HG02623 (cell line): ENCODE measurements at regions not wholly inside any gene's neighbourhood (a gene's known extent, or its start where the extent isn't known, plus 50 kb on each side); places are given as distances from the start of the nearest gene placed in this dataset.
"Not testable (repeated sequence)": the region's sequence is repeated elsewhere in the genome, so short reads cannot be mapped to it uniquely, and the experiment has no call there.

Source experiments
- ATAC-seq: cut with Tn5 transposase; IDR thresholded peaks from one replicate; pipeline ENCODE4 v1.9.1; 2021; ENCODE audit warnings: moderate library complexity; ENCODE audit not compliant: unreplicated experiment

- no peak for ATAC-seq
Observed at GRCh38 chr11:15825976-15826650, 530.2 kb downstream of the SOX6 start.

GRCh38 chr11:15826826-15827225 lies 529.5 kb downstream of the SOX6 start:
- no peak for ATAC-seq

- ATAC-seq: no peak
Observed at GRCh38 chr11:15828215-15828853, 528.0 kb downstream of the SOX6 start.

DNA sequence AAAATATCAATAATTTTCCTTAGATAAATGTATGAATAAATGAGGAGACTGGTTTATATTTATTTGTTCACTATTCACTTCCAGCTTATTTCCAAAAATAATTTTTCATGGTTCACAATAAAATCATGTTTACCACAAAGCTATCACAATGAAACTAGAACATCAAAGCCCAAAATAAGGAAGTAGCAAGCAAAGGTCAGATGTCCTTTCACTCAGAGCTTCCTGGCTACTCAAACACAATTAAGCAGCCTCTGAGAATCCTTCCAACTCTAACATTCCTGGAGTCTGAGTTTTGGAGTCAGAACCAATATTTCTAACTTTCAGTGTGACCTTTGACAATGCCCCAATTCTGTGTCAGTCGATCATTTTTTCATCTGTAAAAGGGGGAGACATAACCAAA lies 527.0 kb downstream of the SOX6 start:
- no peak for ATAC-seq

- ATAC-seq: no peak
Observed at GRCh38 chr11:15830741-15831428, 525.5 kb downstream of the SOX6 start.

- ATAC-seq: no peak
Observed at GRCh38 chr11:15835788-15836411, 520.4 kb downstream of the SOX6 start.

DNA sequence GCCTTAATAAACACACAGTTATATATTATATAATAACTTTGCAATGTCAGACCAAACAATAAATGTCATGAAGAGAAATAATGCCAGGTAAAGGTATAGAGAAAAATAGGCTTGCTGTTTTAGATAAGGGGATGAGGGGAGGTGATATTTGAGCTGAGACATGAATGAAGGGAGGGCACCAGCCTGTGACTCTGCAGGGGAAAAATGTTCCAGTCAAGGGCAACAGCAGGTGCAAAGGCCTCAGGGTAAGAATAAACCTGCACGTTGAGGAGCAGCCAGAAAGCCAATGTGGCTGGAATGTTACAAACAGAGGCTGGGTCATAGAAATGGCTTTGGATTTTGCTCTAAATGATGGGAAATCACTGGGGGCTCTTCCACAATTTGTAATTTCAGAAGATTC lies 519.6 kb downstream of the SOX6 start:
- no peak for ATAC-seq

DNA sequence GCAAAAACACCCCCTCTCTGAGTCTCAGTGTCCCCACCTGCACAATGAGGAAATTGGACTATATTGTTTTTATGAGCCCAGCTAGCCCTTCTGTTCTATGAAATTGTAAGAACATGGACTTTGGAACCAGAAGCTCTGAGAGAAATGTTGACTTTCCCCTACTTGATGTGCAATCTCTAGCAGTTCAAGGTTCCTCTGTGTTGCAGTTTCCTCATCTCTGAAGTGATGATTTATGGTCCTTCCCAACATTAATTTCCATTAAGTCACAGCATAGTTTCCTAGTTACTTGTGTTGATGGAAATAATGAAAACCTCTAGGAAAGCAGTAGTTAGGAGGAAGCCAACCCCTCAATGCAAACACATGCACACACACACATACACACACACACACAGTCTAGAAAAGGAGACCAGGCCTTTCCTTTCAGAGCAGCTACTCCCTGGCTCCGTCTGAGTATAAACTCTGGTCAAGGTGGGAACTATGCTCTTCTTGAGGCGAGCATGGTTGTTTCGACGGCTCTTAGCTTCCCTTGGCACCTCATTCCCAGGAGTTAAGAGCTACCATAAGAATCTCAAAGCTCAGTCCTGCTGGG lies 518.4 kb downstream of the SOX6 start:
- no peak for ATAC-seq

- no peak for ATAC-seq
Observed at GRCh38 chr11:15839061-15839460, 517.3 kb downstream of the SOX6 start.

GRCh38 chr11:15840966-15841365 lies 515.4 kb downstream of the SOX6 start:
- no peak for ATAC-seq

- ATAC-seq: no peak
Observed at GRCh38 chr11:15841931-15842740, 514.2 kb downstream of the SOX6 start.

GRCh38 chr11:15843309-15843872 lies 513.0 kb downstream of the SOX6 start:
- no peak for ATAC-seq

GRCh38 chr11:15845261-15845660 lies 511.1 kb downstream of the SOX6 start:
- no peak for ATAC-seq

- ATAC-seq: no peak
Observed at GRCh38 chr11:15848631-15849168, 507.6 kb downstream of the SOX6 start.

- ATAC-seq: no peak
Observed at GRCh38 chr11:15849257-15849656, 507.1 kb downstream of the SOX6 start.

DNA sequence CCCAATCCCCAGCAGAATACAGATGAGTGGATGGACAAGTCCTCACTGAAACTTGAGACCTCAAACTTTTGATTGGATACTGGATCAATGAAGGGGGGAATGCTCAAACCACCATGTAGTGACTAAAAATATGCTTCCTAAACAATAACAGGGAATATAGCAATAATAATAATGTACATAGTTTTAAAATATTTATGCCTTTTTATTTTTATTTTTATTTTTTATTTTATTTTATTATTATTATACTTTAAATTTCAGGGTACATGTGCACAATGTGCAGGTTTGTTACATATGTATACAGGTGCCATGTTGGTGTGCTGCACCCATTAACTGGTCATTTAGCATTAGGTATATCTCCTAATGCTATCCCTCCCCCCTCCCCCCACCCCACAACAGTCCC lies 506.0 kb downstream of the SOX6 start:
- ATAC-seq: not testable (repeated sequence)

GRCh38 chr11:15851051-15851498 lies 505.3 kb downstream of the SOX6 start:
- ATAC-seq: no peak

DNA sequence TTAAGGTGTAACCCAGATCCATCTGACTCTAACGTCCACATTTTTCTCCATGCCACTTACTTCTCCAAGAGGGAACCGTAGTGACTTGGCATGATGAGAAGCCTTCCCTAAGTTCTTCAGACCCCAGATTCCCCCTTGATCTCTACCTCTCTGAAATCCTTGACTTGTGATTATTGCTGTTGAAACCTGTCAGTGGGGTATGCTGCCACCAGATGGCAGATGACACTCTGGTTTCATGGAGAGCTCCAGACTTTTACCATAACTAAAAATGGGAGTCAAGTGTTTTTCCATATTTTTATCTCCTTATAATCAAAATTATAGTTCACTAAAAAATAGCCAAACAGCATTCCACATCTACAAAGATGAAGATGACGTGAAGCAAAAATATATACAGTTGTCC lies 504.2 kb downstream of the SOX6 start:
- ATAC-seq: no peak

GRCh38 chr11:15854245-15854644 lies 502.1 kb downstream of the SOX6 start:
- no peak for ATAC-seq

GRCh38 chr11:15858881-15859280 lies 497.5 kb downstream of the SOX6 start:
- ATAC-seq: no peak
